Endothelial cell of umbilical vein (primary cell): ENCODE measurements at regions not wholly inside any gene's neighbourhood (a gene's known extent, or its start where the extent isn't known, plus 50 kb on each side); places are given as distances from the start of the nearest gene placed in this dataset.

Experiments used
- BruUV-seq: library from RNA; stranded (reverse); fragments of 400-500 nt; replicated peaks from 2 replicates; lab custom pipeline; 2021; lab: Mats Ljungman, UMichigan
- CTCF ChIA-PET: fragments of 300-600, 350-600 bp; sonication (Branson Sonifier 250); formaldehyde crosslinking; loops from one replicate; lab custom pipeline; 2021; ENCODE audit warnings: antibody characterized with exemption, inconsistent platforms; lab: Charles Lee
- POLR2A ChIA-PET: fragments of 300-600, 350-600 bp; sonication (Branson Sonifier 250); formaldehyde crosslinking; loops from one replicate; lab custom pipeline; 2021; ENCODE audit warnings: antibody characterized with exemption, inconsistent platforms; lab: Charles Lee
- DNase-seq: peaks from one replicate; pipeline ENCODE4 v3.0.0-alpha.2; 2011; ENCODE audit warnings: low read depth, low spot score
- FAIRE-seq: peaks from 2 replicates; lab custom pipeline; 2011; peaks lifted over from hg19 to GRCh38; lab: Jason Lieb, UNC
- H2AFZ ChIP-seq: 2 replicates; pipeline ENCODE4 v1.6.0; 2012; ENCODE audit warnings: low read depth, low read length, control low read depth, inconsistent platforms
- H3K27ac ChIP-seq: 2 replicates; pipeline ENCODE4 v1.5.1; 2011; ENCODE audit warnings: low read depth, mild to moderate bottlenecking, control low read depth, low read length, moderate library complexity; ENCODE audit not compliant: insufficient read depth
- H3K27me3 ChIP-seq, 2 experiments: 2 replicates each; pipeline versions ENCODE4 v1.6.0 to v1.6.1; 2011; ENCODE audit warnings: low read length in 2 of 2, mixed read lengths in 1 of 2; ENCODE audit not compliant: control insufficient read depth in 2 of 2, insufficient read depth in 2 of 2
- H3K36me3 ChIP-seq, 2 experiments: 2 replicates in 1 of 2; 3 replicates in 1 of 2; pipeline ENCODE4 v1.5.1; 2011; ENCODE audit warnings: low read length in 2 of 2, mild to moderate bottlenecking in 1 of 2, moderate library complexity in 1 of 2; ENCODE audit not compliant: control insufficient read depth in 2 of 2, insufficient read depth in 2 of 2; ENCODE audit errors: extremely low read depth in 1 of 2
- H3K4me1 ChIP-seq: 3 replicates; pipeline ENCODE4 v1.5.1; 2011; ENCODE audit warnings: mild to moderate bottlenecking, low read length; ENCODE audit not compliant: control insufficient read depth, insufficient read depth; ENCODE audit errors: extremely low read depth
- H3K4me2 ChIP-seq: 2 replicates; pipeline ENCODE4 v1.6.1; 2011; ENCODE audit warnings: low read length, control low read depth, mixed read lengths; ENCODE audit not compliant: insufficient read depth
- H3K4me3 ChIP-seq, 3 experiments: fragments of 200-600 bp in 1 of 3; sonication (generic), shearing (Covaris generic) in 1 of 3; replicated peaks in 1 of 3; 2 replicates each; pipeline ENCODE4 v1.5.1; 2011 to 2016; ENCODE audit warnings: control low read depth in 3 of 3, low read length in 3 of 3, mild to moderate bottlenecking in 2 of 3, inconsistent platforms in 1 of 3, low read depth in 1 of 3, moderate library complexity in 1 of 3; ENCODE audit not compliant: insufficient read depth in 1 of 3
- H3K79me2 ChIP-seq: 2 replicates; pipeline ENCODE4 v1.6.0; 2012; ENCODE audit warnings: low read length, inconsistent platforms; ENCODE audit not compliant: control insufficient read depth, insufficient read depth
- H3K9ac ChIP-seq: replicated peaks from 2 replicates; pipeline ENCODE3; 2011; ENCODE audit warnings: low read length, control low read depth; ENCODE audit not compliant: insufficient read depth; ENCODE audit errors: extremely low read depth
- H3K9me1 ChIP-seq: replicated peaks from 3 replicates; pipeline ENCODE4 v1.6.0; 2011; ENCODE audit warnings: mild to moderate bottlenecking, low read length; ENCODE audit not compliant: control insufficient read depth, insufficient read depth; ENCODE audit errors: extremely low read depth
- H3K9me3 ChIP-seq: replicated peaks from 2 replicates; pipeline ENCODE4 v1.5.1; 2012; ENCODE audit warnings: low read length, inconsistent platforms; ENCODE audit not compliant: control insufficient read depth, insufficient read depth
- H4K20me1 ChIP-seq: replicated peaks from 2 replicates; pipeline ENCODE3; 2011; ENCODE audit warnings: mild to moderate bottlenecking, low read length; ENCODE audit not compliant: control insufficient read depth, insufficient read depth; ENCODE audit errors: extremely low read depth
- CTCF ChIP-seq, 2 donors: IDR thresholded peaks; 1 replicate in 1 of 2; 2 replicates in 1 of 2; pipeline ENCODE4 v1.5.1; 2011; ENCODE audit warnings: low read length in 2 of 2, mild to moderate bottlenecking in 2 of 2, moderate library complexity in 2 of 2, control low read depth in 1 of 2, inconsistent platforms in 1 of 2, low read depth in 1 of 2; ENCODE audit not compliant: insufficient read depth in 1 of 2; ENCODE audit errors: extremely low read depth in 1 of 2
- EZH2 ChIP-seq: IDR thresholded peaks from 2 replicates; pipeline ENCODE4 v1.6.1; 2012; ENCODE audit warnings: borderline replicate concordance, low read depth, mild to moderate bottlenecking, moderate library complexity, low read length, inconsistent platforms; ENCODE audit not compliant: severe bottlenecking
- FOS ChIP-seq: IDR thresholded peaks from 2 replicates; pipeline ENCODE4 v1.6.1; 2011; ENCODE audit warnings: mild to moderate bottlenecking, low read length, moderate library complexity, borderline replicate concordance; ENCODE audit not compliant: insufficient read depth
- GATA2 ChIP-seq: IDR thresholded peaks from 2 replicates; pipeline ENCODE4 v1.7.0; 2011; ENCODE audit warnings: low read depth, mild to moderate bottlenecking, moderate library complexity, mixed read lengths, low read length; ENCODE audit not compliant: insufficient read length, insufficient read depth
- JUN ChIP-seq: IDR thresholded peaks from 2 replicates; pipeline ENCODE4 v1.6.1; 2011; ENCODE audit warnings: borderline replicate concordance, low read depth; ENCODE audit not compliant: insufficient read length, insufficient read depth
- MAX ChIP-seq: IDR thresholded peaks from 2 replicates; pipeline ENCODE4 v1.6.1; 2011; ENCODE audit not compliant: insufficient read depth, insufficient read length
- MYC ChIP-seq: IDR thresholded peaks from one replicate; pipeline ENCODE4 v1.6.1; 2011; ENCODE audit warnings: mild to moderate bottlenecking, low read depth, low read length
- POLR2A ChIP-seq: IDR thresholded peaks from 2 replicates; pipeline ENCODE4 v1.6.1; 2012; ENCODE audit warnings: low read depth, mild to moderate bottlenecking, control low read depth, low read length
- POLR2AphosphoS5 ChIP-seq: IDR thresholded peaks from 2 replicates; pipeline ENCODE4 v1.6.1; 2012; ENCODE audit warnings: low read depth, mild to moderate bottlenecking, control low read depth, low read length, moderate library complexity; ENCODE audit not compliant: insufficient read depth
- dilution Hi-C: fragments of 300-500 bp; cut with MboI; formaldehyde crosslinking; loops from one replicate; pipeline ENCODE4 v1.15.0; 2019; ENCODE audit warnings: low sequenced_read_pairs; ENCODE audit not compliant: extremely low pct_ligation_motif_present
- intact Hi-C: fragments of 100-400 bp; cut with micrococcal nuclease; formaldehyde crosslinking; loops from one replicate; pipeline ENCODE4 v1.10.0; 2022

- Histone ChIP-seq H3K79me2 (no peaks in the 10 kb centered on the region), H3K4me2 (no peak overlapping the region), H3K36me3 (no peaks in the 10 kb centered on the region), H3K4me3 (no peak overlapping the region), H3K9me3 (no peaks in the 10 kb centered on the region), H3K9ac (no peak overlapping the region), H3K27me3 (no peaks in the 10 kb centered on the region), H4K20me1 (no peaks in the 10 kb centered on the region), H2AFZ (no peak overlapping the region), H3K4me1 (no peaks in the 10 kb centered on the region), H3K27ac (no peak overlapping the region), H3K9me1 (no peaks in the 10 kb centered on the region)
- DNase-seq (no peak), FAIRE-seq (no peak)
- TF ChIP-seq MYC (no peak), JUN (no peak), POLR2AphosphoS5 (no peak), CTCF (IDR thresholded peaks at IDR 0.05; ENCODE audit: extremely low read depth in 1 of 2, insufficient read depth in 1 of 2, low read depth in 1 of 2, low read length in 2 of 2) (no peak), FOS (no peak), POLR2A (no peak), GATA2 (no peak), EZH2 (no peak), MAX (no peak)
- dilution Hi-C loops (no loop called here), intact Hi-C loops (no loop called here)
- ChIA-PET POLR2A (no interaction called here), CTCF (no interaction called here)
- BruUV-seq: no TSS peak
Measured at GRCh38 chr7:67375427-67375826, 378.8 kb downstream of the TYW1 start.
